ENCODE measurements at regions not wholly inside any gene's neighbourhood (a gene's known extent, or its start where the extent isn't known, plus 50 kb on each side); places are given as distances from the start of the nearest gene placed in this dataset.

- TF ChIP-seq ZNF462 (CRISPR knock-in tag; IDR thresholded peaks at IDR 0.05) (no peak), REST (IDR thresholded peaks at IDR 0.05; ENCODE audit: unreplicated experiment) (no peak), ZNF114 (CRISPR knock-in tag; IDR thresholded peaks at IDR 0.05) (no peak), NANOG (IDR thresholded peaks at IDR 0.05; ENCODE audit: borderline replicate concordance) (no peak), EZH2phosphoT487 (IDR thresholded peaks at IDR 0.05; ENCODE audit: unreplicated experiment) (no peak)
Measured at GRCh38 chr1:165047994-165048393, 308.5 kb downstream of the LMX1A start (continued).

GRCh38 chr1:165045902-165046301 lies 310.6 kb downstream of the LMX1A start:
- no peaks in the 10 kb centered on the region for H3K36me3 Mint-ChIP-seq (ENCODE audit: low read depth)
- peaks cover 13% of the 10 kb centered on the region for H3K9me2 ChIP-seq (ENCODE audit: insufficient read depth)
- no peak for TF ChIP-seq EZH2 (IDR thresholded peaks at IDR 0.05; ENCODE audit: low read depth, unreplicated experiment)
- no peak for TF ChIP-seq EZH2phosphoT487 (IDR thresholded peaks at IDR 0.05; ENCODE audit: unreplicated experiment)
- TF ChIP-seq ZNF462 (CRISPR knock-in tag; IDR thresholded peaks at IDR 0.05): no peak

More at GRCh38 chr1:165045902-165046301, 310.6 kb downstream of the LMX1A start:
- peaks cover 7% of the 10 kb centered on the region for H3K4me1 ChIP-seq (ENCODE audit: insufficient read depth)
- Mint-ChIP-seq H3K27ac (no peak overlapping the region), H3K4me1 (peaks cover 16% of the 10 kb centered on the region), H3K4me3 (no peak overlapping the region), H3K27me3 (ENCODE audit: insufficient read depth, low read depth, poor library complexity) (peaks cover 8% of the 10 kb centered on the region), H3K9me3 (no peaks in the 10 kb centered on the region)
- H3F3A ChIP-seq (replicated peaks; ENCODE audit: low read depth): no peaks in the 10 kb centered on the region
- H2AFZ ChIP-seq: no peak overlapping the region
- DNase-seq (ENCODE audit: low spot score) (no peak), ATAC-seq (no peak)
- H3K27me3 ChIP-seq (ENCODE audit: insufficient read depth): no peaks in the 10 kb centered on the region
- H3K36me3 ChIP-seq (ENCODE audit: insufficient read depth): no peaks in the 10 kb centered on the region
- no peak overlapping the region for H3K27ac ChIP-seq (ENCODE audit: low read depth)
- no peak overlapping the region for H3K4me2 ChIP-seq
- H4K20me1 ChIP-seq (replicated peaks; ENCODE audit: insufficient read depth): no peaks in the 10 kb centered on the region
- no peak overlapping the region for H3K4me3 ChIP-seq
- no peaks in the 10 kb centered on the region for H3K79me2 ChIP-seq (replicated peaks; ENCODE audit: insufficient read depth)

Measured in GM23338 (cell line).